Naive B cell (primary cell): ENCODE measurements at regions not wholly inside any gene's neighbourhood (a gene's known extent, or its start where the extent isn't known, plus 50 kb on each side); places are given as distances from the start of the nearest gene placed in this dataset.

Source experiments
- ATAC-seq, 2 donors: fragments of 150-1000 bp; cut with Tn5 transposase; 2 replicates each; pipeline ENCODE4 v1.10.0; 2021; ENCODE audit warnings: low read depth in 2 of 2, mild to moderate bottlenecking in 2 of 2, moderate library complexity in 2 of 2
- DNase-seq: peaks from one replicate; pipeline ENCODE4 v3.0.0; 2022
- H3K27ac Mint-ChIP-seq, 6 donors: one replicate each; pipeline ENCODE4 v1.8.0; 2020 to 2022; ENCODE audit warnings: mild to moderate bottlenecking in 6 of 6, mixed read lengths in 6 of 6, moderate library complexity in 5 of 6, inconsistent platforms in 2 of 6
- H3K27me3 Mint-ChIP-seq, 3 donors: one replicate each; pipeline ENCODE4 v1.8.0; 2021 to 2022; ENCODE audit warnings: mixed read lengths in 3 of 3, mild to moderate bottlenecking in 1 of 3
- H3K36me3 Mint-ChIP-seq, 2 donors: one replicate each; pipeline ENCODE4 v1.8.0; 2020 to 2022; ENCODE audit warnings: mixed read lengths in 2 of 2, inconsistent platforms in 1 of 2, mild to moderate bottlenecking in 1 of 2
- H3K4me1 Mint-ChIP-seq, 3 donors: one replicate each; pipeline ENCODE4 v1.8.0; 2020 to 2022; ENCODE audit warnings: mixed read lengths in 3 of 3, inconsistent platforms in 1 of 3, mild to moderate bottlenecking in 1 of 3, moderate library complexity in 1 of 3
- H3K4me3 Mint-ChIP-seq, 8 donors: one replicate each; pipeline ENCODE4 v1.8.0; 2020 to 2022; ENCODE audit warnings: mild to moderate bottlenecking in 8 of 8, mixed read lengths in 8 of 8, moderate library complexity in 8 of 8, inconsistent platforms in 2 of 8
- H3K9me3 Mint-ChIP-seq, 7 donors: one replicate each; pipeline ENCODE4 v1.8.0; 2020 to 2022; ENCODE audit warnings: mixed read lengths in 7 of 7, mild to moderate bottlenecking in 5 of 7, inconsistent platforms in 2 of 7, moderate library complexity in 1 of 7

DNA sequence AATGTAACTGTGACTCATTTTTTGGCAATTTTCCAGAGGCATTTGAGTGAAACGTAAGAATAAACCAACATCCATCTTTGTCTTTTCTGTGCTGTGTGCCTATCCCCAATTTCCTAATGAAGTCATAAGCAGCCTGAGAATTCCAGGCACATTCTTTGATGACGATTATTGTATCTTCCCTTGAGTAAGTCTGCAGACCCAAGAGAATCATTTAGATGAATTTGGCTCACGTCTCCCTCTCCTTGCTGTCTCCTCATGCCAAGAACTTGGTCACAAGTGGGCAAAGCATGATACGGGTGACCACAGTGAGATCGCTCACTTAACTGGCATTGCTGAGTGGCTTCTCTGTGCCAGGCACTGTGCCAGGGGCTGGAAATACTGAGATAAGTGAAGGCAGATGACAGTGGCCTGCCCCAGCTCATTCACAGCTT is 384.5 kb upstream of the IL12A start:
- no peak for DNase-seq
- no peak for ATAC-seq
- Mint-ChIP-seq H3K36me3 (peaks cover 0 to 5% of the 10 kb centered on the region in 2 donors), H3K4me1 (no peaks in the 10 kb centered on the region), H3K27ac (peak overlapping the region in 1 of 6 donors; percentile 25), H3K9me3 (peaks cover 7 to 25% (median 13%) of the 10 kb centered on the region in 7 donors), H3K4me3 (no peak overlapping the region), H3K27me3 (peaks cover 0 to 5% (median 4%) of the 10 kb centered on the region in 3 donors)

GRCh38 chr3:159605101-159605500 is 383.5 kb upstream of the IL12A start:
- Mint-ChIP-seq H3K9me3 (peaks cover 2 to 15% (median 4%) of the 10 kb centered on the region in 7 donors), H3K36me3 (no peaks in the 10 kb centered on the region), H3K27ac (no peak overlapping the region), H3K27me3 (peaks cover 0 to 5% (median 4%) of the 10 kb centered on the region in 3 donors), H3K4me3 (no peak overlapping the region), H3K4me1 (no peaks in the 10 kb centered on the region)
- no peak for ATAC-seq
- no peak for DNase-seq

DNA sequence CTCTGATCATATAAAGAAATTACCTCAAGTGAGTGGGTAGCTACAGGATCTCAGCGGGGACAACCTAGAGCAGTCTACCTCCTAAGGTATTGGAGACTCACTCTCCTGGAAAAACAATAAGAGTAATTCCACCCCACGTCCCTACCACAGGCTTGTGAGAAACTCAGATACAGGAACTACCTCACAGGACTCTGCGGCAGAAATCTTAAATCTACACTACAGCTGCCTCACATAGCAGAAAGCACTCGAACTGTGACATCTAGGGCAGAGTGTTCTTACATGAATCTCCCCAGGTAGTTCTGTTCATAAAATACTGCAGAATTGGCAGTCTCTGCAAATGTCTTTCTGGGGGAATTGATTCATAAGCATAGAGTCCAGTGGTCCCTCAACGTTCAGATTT is 382.9 kb upstream of the IL12A start:
- ATAC-seq = no peak
- H3K36me3 Mint-ChIP-seq = no peaks in the 10 kb centered on the region
- H3K9me3 Mint-ChIP-seq = peaks cover 0 to 9% (median 3%) of the 10 kb centered on the region in 7 donors
- H3K4me1 Mint-ChIP-seq = no peaks in the 10 kb centered on the region
- peaks cover 0 to 5% (median 4%) of the 10 kb centered on the region in 3 donors for H3K27me3 Mint-ChIP-seq
- no peak overlapping the region for H3K27ac Mint-ChIP-seq
- no peak for DNase-seq
- H3K4me3 Mint-ChIP-seq = no peak overlapping the region

DNA sequence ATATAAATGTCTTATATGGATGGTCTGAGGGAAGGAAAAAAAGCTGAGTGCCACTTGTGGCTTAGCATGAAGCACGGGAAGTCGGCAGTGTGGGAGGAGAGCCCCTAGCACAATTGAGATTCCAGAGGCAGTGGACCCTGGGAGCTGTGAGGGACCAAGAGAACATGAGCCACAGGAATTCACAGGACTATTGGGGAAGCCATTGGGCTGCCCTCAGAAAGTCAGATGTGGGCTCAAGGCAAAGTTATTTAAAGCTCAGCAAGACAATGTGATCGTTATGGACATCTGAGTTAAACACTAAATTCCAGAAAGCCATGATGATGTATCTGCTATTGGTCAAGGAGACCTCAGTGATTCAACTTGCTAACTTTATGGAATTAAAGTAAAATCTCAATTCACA is 380.8 kb upstream of the IL12A start:
- H3K4me3 Mint-ChIP-seq = no peak overlapping the region
- H3K4me1 Mint-ChIP-seq = no peaks in the 10 kb centered on the region
- no peak overlapping the region for H3K27ac Mint-ChIP-seq
- H3K9me3 Mint-ChIP-seq = peaks cover 0 to 3% (median 0%) of the 10 kb centered on the region in 7 donors
- peaks cover 0 to 5% (median 4%) of the 10 kb centered on the region in 3 donors for H3K27me3 Mint-ChIP-seq
- H3K36me3 Mint-ChIP-seq = no peaks in the 10 kb centered on the region
- ATAC-seq (no peak), DNase-seq (no peak)

DNA sequence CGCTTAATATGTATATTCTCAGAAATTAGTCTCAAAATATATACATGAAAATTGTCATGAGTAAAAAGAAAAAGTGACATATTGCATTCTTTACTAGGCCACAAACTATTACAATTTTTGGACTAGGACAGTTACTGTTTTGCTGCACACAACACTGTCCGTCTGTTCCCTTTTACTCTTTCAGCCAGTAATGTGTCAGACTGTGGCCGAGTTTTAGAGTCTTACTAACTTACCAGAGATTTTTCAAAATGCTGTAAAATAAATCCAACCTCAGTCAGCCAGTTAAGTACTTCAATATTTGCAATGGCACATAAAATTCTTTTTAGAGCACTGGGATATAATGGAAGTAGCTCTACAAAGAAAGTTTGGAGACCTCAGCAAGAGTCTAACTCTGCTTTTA is 380.3 kb upstream of the IL12A start:
- no peak for DNase-seq
- no peak for ATAC-seq
- Mint-ChIP-seq H3K9me3 (peaks cover 0 to 3% (median 0%) of the 10 kb centered on the region in 7 donors), H3K27me3 (peaks cover 0 to 5% (median 4%) of the 10 kb centered on the region in 3 donors), H3K4me3 (no peak overlapping the region), H3K36me3 (no peaks in the 10 kb centered on the region), H3K4me1 (no peaks in the 10 kb centered on the region), H3K27ac (no peak overlapping the region)

DNA sequence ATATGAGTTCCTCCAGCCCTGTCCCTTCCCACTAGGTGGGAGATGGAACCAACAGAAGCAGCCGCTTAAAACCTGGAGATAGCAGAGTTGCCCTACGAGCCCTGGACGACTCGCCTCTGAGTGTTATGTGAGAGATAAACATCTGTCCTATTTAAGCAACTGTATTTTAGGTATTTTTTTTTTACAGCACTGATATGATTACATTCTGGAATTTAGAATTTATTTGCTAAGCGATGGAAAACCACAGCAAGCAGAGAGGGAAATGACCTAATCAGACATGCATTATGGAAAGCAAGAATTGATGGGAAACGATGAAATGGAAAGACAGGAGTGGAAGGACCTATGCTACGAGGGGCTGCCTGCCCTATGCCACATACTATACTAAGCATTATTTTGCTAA is 379.0 kb upstream of the IL12A start:
- peaks cover 0 to 5% (median 4%) of the 10 kb centered on the region in 3 donors for H3K27me3 Mint-ChIP-seq
- H3K4me1 Mint-ChIP-seq = no peaks in the 10 kb centered on the region
- DNase-seq (no peak), ATAC-seq (no peak)
- no peaks in the 10 kb centered on the region for H3K36me3 Mint-ChIP-seq
- H3K4me3 Mint-ChIP-seq = no peak overlapping the region
- H3K27ac Mint-ChIP-seq = no peak overlapping the region
- H3K9me3 Mint-ChIP-seq = peaks cover 0 to 3% (median 0%) of the 10 kb centered on the region in 7 donors

DNA sequence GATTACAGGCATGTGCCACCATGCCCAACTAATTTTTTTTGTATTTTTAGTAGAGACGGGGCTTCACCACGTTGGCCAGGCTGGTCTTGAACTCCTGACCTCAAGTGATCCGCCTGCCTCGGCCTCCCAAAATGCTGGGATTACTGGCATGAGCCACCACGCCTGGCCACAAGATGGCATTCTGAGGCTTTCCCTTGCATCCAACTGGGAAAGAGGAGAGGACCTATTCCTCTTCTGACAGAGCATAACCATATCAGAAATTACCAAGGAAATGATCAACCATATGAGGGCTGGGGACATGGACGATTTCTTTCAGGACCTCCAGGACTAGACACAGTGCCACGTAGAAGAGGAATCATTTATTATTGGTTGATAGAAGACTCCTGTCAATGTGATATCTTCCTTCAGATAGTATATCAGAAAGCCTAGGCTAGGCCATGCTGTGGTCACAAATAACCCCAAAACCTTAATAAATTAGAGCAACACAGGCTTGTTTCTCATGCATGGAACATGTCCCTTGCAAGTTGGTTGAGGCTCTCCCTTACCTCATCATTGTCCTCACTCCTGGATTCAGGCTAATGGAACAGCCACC is 372.3 kb upstream of the IL12A start:
- no peaks in the 10 kb centered on the region for H3K36me3 Mint-ChIP-seq
- no peaks in the 10 kb centered on the region for H3K27me3 Mint-ChIP-seq
- DNase-seq (no peak), ATAC-seq (no peak)
- H3K4me3 Mint-ChIP-seq = no peak overlapping the region
- H3K27ac Mint-ChIP-seq = no peak overlapping the region
- peaks cover 0 to 4% (median 0%) of the 10 kb centered on the region in 7 donors for H3K9me3 Mint-ChIP-seq
- no peaks in the 10 kb centered on the region for H3K4me1 Mint-ChIP-seq

- no peak overlapping the region for H3K4me3 Mint-ChIP-seq
- peaks cover 0 to 4% (median 0%) of the 10 kb centered on the region in 7 donors for H3K9me3 Mint-ChIP-seq
- ATAC-seq (no peak), DNase-seq (no peak)
- no peak overlapping the region for H3K27ac Mint-ChIP-seq
- no peaks in the 10 kb centered on the region for H3K27me3 Mint-ChIP-seq
- H3K36me3 Mint-ChIP-seq = no peaks in the 10 kb centered on the region
- no peaks in the 10 kb centered on the region for H3K4me1 Mint-ChIP-seq
Observed at GRCh38 chr3:159619341-159619885, 369.2 kb upstream of the IL12A start.

DNA sequence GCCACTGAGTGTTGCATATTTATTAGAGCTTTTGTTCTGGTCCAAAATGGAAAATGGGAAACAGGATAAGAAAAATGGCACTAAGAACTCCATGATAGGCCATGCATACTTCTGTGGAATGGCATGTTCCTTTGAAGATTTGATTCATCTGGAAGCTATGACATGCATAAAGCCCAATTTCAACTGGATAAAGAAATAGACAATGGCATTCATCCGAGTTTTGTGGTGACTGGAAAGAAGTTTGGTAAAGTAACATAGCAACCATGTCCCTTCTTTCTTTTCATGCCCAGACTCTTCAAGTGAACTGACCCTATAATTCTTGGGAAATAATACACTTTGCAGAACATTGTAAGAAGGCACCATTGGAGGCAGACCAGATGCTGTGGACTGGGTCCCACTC is 368.4 kb upstream of the IL12A start:
- Mint-ChIP-seq H3K27ac (no peak overlapping the region), H3K27me3 (no peaks in the 10 kb centered on the region), H3K4me1 (no peaks in the 10 kb centered on the region), H3K36me3 (no peaks in the 10 kb centered on the region), H3K9me3 (peaks cover 0 to 4% (median 0%) of the 10 kb centered on the region in 7 donors), H3K4me3 (no peak overlapping the region)
- ATAC-seq (no peak), DNase-seq (no peak)

- Mint-ChIP-seq H3K27me3 (peaks cover 0 to 5% (median 0%) of the 10 kb centered on the region in 3 donors), H3K36me3 (no peaks in the 10 kb centered on the region), H3K9me3 (peaks cover 0 to 4% (median 0%) of the 10 kb centered on the region in 7 donors), H3K27ac (no peak overlapping the region), H3K4me1 (no peaks in the 10 kb centered on the region), H3K4me3 (no peak overlapping the region)
- no peak for DNase-seq
- no peak for ATAC-seq
Observed at GRCh38 chr3:159620873-159621272, 367.8 kb upstream of the IL12A start.

DNA sequence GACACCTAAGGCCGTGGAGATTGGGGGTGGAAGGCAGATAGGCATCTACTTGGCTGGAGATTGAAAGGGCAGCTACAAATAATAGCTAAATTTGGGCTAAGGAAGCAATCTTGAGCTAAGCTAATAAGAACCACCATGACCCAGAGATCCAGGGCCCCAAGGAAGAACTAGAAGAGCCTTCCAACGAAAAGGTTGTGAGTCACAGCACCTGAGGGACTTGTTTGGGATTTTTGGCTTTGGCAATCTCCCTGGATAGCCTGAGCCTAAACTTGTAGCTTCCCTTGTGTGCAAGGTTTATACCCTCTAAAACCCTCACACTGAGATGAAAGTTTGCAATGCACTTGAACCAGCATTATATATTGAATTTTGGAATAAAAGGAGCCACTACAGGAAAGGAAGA is 364.0 kb upstream of the IL12A start:
- Mint-ChIP-seq H3K36me3 (no peaks in the 10 kb centered on the region), H3K27ac (no peak overlapping the region), H3K4me3 (no peak overlapping the region), H3K9me3 (peaks cover 0 to 5% (median 2%) of the 10 kb centered on the region in 7 donors), H3K27me3 (peaks cover 0 to 8% (median 0%) of the 10 kb centered on the region in 3 donors), H3K4me1 (no peaks in the 10 kb centered on the region)
- DNase-seq (no peak), ATAC-seq (no peak)

- no peak for ATAC-seq
- no peak overlapping the region for H3K27ac Mint-ChIP-seq
- H3K4me1 Mint-ChIP-seq = no peaks in the 10 kb centered on the region
- H3K36me3 Mint-ChIP-seq = no peaks in the 10 kb centered on the region
- H3K4me3 Mint-ChIP-seq = no peak overlapping the region
- peaks cover 0 to 6% (median 2%) of the 10 kb centered on the region in 7 donors for H3K9me3 Mint-ChIP-seq
- H3K27me3 Mint-ChIP-seq = peaks cover 0 to 8% (median 0%) of the 10 kb centered on the region in 3 donors
- no peak for DNase-seq
Observed at GRCh38 chr3:159625594-159625993, 363.0 kb upstream of the IL12A start.

DNA sequence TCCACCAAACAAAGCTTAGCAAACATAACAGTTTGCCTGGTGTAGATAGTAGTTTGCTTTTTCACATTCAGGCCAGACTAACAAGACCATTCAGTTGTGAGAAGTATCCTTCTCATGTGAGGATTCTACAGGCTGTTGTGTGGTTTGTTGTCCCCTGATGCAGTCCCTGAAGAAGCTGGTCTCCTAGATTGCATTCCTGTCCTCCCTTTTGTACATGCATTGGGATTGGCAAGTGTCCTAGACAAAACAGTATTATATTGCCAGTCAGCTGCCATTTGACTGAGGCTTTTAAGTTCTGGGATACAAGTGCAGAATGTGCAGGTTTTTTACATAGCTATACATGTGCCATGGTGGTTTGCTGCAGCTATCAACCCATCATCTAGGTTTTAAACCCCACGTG is 362.0 kb upstream of the IL12A start:
- H3K27ac Mint-ChIP-seq = no peak overlapping the region
- H3K36me3 Mint-ChIP-seq = no peaks in the 10 kb centered on the region

GRCh38 chr3:159627229-159627628 is 361.4 kb upstream of the IL12A start:
- no peak for DNase-seq
- H3K4me1 Mint-ChIP-seq = no peaks in the 10 kb centered on the region
- no peak overlapping the region for H3K27ac Mint-ChIP-seq
- H3K36me3 Mint-ChIP-seq = no peaks in the 10 kb centered on the region
- H3K9me3 Mint-ChIP-seq = peaks cover 0 to 6% (median 2%) of the 10 kb centered on the region in 7 donors
- no peak for ATAC-seq
- peaks cover 0 to 8% (median 0%) of the 10 kb centered on the region in 3 donors for H3K27me3 Mint-ChIP-seq
- no peak overlapping the region for H3K4me3 Mint-ChIP-seq

More for the DNA sequence above, 362.0 kb upstream of the IL12A start:
- no peak for DNase-seq
- peaks cover 0 to 6% (median 2%) of the 10 kb centered on the region in 7 donors for H3K9me3 Mint-ChIP-seq
- H3K4me1 Mint-ChIP-seq = no peaks in the 10 kb centered on the region
- no peak for ATAC-seq
- no peak overlapping the region for H3K4me3 Mint-ChIP-seq
- peaks cover 0 to 8% (median 0%) of the 10 kb centered on the region in 3 donors for H3K27me3 Mint-ChIP-seq
